IPS-20b (cell line): ENCODE measurements at regions not wholly inside any gene's neighbourhood (a gene's known extent, or its start where the extent isn't known, plus 50 kb on each side); places are given as distances from the start of the nearest gene placed in this dataset.
"Not testable (repeated sequence)": the region's sequence is repeated elsewhere in the genome, so short reads cannot be mapped to it uniquely, and the experiment has no call there.

ENCODE experiments used
- H3K27ac ChIP-seq: one replicate; pipeline ENCODE4 v1.5.1; 2013; ENCODE audit warnings: low read length
- H3K27me3 ChIP-seq: 2 replicates; pipeline ENCODE4 v1.6.1; 2013; ENCODE audit warnings: mild to moderate bottlenecking, low read length, inconsistent platforms; ENCODE audit not compliant: insufficient read depth
- H3K36me3 ChIP-seq: 2 replicates; pipeline ENCODE4 v1.6.1; 2013; ENCODE audit warnings: low read depth, mild to moderate bottlenecking, inconsistent platforms, low read length, moderate library complexity; ENCODE audit not compliant: insufficient read depth
- H3K4me1 ChIP-seq: 2 replicates; pipeline ENCODE4 v1.6.1; 2013; ENCODE audit warnings: mild to moderate bottlenecking, control low read depth, inconsistent platforms, low read length, moderate library complexity; ENCODE audit not compliant: insufficient read depth
- H3K4me3 ChIP-seq: 2 replicates; pipeline ENCODE4 v1.5.1; 2013; ENCODE audit warnings: mild to moderate bottlenecking, low read length, inconsistent platforms
- H3K9ac ChIP-seq: 2 replicates; pipeline ENCODE4 v1.6.1; 2013; ENCODE audit warnings: low read depth, mild to moderate bottlenecking, inconsistent platforms, low read length, moderate library complexity
- H3K9me3 ChIP-seq: 2 replicates; pipeline ENCODE4 v1.6.1; 2013; ENCODE audit warnings: mild to moderate bottlenecking, low read depth, low read length, inconsistent platforms; ENCODE audit not compliant: insufficient read depth

DNA sequence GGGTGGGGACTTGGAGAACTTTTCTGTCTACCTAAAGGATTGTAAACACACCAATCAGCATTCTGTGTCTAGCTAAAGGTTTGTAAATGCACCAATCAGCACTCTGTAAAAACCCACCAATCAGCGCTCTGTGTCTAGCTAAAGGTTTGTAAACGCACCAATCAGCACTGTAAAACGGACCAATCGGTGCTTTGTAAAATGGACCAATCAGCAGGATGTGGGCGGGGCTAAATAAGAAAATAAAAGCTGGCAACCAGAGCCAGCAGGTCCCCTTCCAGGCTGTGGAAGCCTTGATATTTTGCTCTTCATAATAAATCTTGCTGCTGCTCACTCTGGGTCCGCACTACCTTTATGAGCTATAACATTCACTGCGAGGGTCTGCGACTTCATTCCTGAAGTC is 331.3 kb downstream of the SUCLG1 start:
- not testable (repeated sequence) for H3K27me3 ChIP-seq, H3K9me3 ChIP-seq, H3K4me3 ChIP-seq, H3K36me3 ChIP-seq, H3K4me1 ChIP-seq, H3K9ac ChIP-seq, H3K27ac ChIP-seq

DNA sequence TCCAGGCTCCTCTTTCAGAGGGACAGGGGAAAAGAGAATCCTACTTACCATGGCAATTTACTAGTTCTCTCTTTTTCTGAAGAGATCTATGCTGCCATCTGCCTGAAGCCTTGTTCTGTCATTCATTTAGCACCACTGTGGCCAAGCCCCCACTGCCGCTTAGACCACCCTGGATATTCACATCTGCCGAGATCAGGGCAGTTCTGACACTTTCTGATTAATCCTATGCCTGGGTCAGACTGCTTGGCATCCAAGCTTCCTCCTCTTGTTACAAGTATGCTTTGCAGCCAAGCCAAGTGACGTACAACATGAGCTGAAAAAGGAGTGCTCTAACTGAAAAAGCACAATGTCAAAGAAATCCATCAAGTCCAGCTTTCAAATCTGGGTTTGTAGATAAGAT is 332.6 kb downstream of the SUCLG1 start:
- Histone ChIP-seq H3K36me3 (no peaks in the 10 kb centered on the region), H3K9me3 (no peaks in the 10 kb centered on the region), H3K27ac (no peak overlapping the region), H3K4me1 (no peaks in the 10 kb centered on the region), H3K9ac (no peak overlapping the region), H3K27me3 (no peaks in the 10 kb centered on the region), H3K4me3 (no peak overlapping the region)

DNA sequence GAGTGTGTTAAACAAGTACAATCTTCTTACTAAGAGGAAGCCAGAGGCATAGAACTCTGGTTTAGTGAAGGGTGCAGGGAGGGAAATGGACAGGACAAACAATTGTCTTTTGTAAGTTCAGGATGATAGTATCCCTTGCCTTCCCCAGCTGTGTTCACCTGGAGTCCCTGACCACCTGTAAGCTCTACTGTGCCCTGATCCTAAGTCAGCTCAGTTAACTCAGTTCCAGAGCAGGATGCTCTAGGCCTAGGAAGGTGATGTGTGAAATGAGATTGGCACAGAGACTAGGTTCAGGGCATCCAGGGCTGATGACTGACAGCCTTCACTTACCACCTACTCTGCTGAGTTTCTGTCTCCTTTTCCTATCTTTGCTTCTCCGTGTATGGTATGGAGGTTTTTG is 333.0 kb downstream of the SUCLG1 start:
- H3K27me3 ChIP-seq, result no peaks in the 10 kb centered on the region
- H3K4me1 ChIP-seq, result no peaks in the 10 kb centered on the region
- no peak overlapping the region for H3K9ac ChIP-seq
- H3K27ac ChIP-seq, result no peak overlapping the region
- no peaks in the 10 kb centered on the region for H3K36me3 ChIP-seq
- H3K4me3 ChIP-seq, result no peak overlapping the region
- H3K9me3 ChIP-seq, result no peaks in the 10 kb centered on the region

DNA sequence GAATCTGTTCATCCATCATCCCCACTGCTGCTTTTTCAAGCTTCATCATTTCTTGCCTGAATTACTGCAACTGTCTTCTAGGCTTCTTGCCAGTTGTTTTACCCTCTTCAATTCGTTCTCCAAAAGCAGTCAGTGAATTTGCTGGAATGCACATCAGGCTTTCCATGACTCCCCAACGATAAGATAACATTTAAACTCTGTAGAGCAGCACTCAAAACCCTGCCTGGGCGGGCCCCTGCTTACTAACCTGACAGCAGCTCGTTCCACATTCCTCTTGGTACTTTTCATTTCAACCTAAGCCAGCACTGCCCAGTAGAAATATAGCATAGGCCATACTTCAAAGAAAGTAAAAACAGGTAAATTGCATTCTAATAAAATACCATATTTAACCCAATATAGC is 342.9 kb downstream of the SUCLG1 start:
- Histone ChIP-seq H3K9ac (no peak overlapping the region), H3K36me3 (no peaks in the 10 kb centered on the region), H3K9me3 (peaks cover 7% of the 10 kb centered on the region), H3K27me3 (no peaks in the 10 kb centered on the region), H3K4me1 (no peaks in the 10 kb centered on the region), H3K4me3 (no peak overlapping the region), H3K27ac (no peak overlapping the region)

GRCh38 chr2:84115173-84115857 is 343.8 kb downstream of the SUCLG1 start:
- Histone ChIP-seq H3K27me3 (no peaks in the 10 kb centered on the region), H3K9me3 (peaks cover 7% of the 10 kb centered on the region), H3K27ac (no peak overlapping the region), H3K36me3 (no peaks in the 10 kb centered on the region), H3K9ac (no peak overlapping the region), H3K4me3 (no peak overlapping the region), H3K4me1 (no peaks in the 10 kb centered on the region)

- not testable (repeated sequence) for H3K4me1 ChIP-seq, H3K9ac ChIP-seq, H3K27ac ChIP-seq, H3K4me3 ChIP-seq, H3K27me3 ChIP-seq, H3K36me3 ChIP-seq
- H3K9me3 ChIP-seq, result peaks cover 27% of the 10 kb centered on the region
Observed at GRCh38 chr2:84103816-84104527, 355.1 kb downstream of the SUCLG1 start.

- H3K27me3 ChIP-seq, result no peaks in the 10 kb centered on the region
- no peak overlapping the region for H3K27ac ChIP-seq
- H3K9me3 ChIP-seq, result peaks cover 27% of the 10 kb centered on the region
- no peak overlapping the region for H3K9ac ChIP-seq
- no peaks in the 10 kb centered on the region for H3K4me1 ChIP-seq
- no peaks in the 10 kb centered on the region for H3K36me3 ChIP-seq
- no peak overlapping the region for H3K4me3 ChIP-seq
Observed at GRCh38 chr2:84102274-84102673, 356.8 kb downstream of the SUCLG1 start.

DNA sequence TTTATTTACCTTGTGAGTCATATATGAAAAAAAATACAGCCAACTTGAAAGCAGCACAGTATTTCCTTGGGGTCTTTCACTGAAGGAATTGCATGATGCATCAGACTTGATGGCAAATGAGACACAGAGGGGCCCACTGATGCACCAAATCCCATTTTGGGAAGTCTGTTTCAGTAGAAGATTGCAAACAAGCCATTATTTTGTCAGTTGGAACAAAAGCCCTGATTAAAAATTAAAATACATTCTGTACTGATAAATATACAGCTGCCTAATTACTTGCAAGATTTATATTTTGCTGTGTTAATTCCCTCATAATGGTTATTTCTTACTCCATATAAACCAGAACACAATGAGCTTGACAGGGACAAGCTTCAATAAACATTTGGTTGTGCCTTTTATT is 370.4 kb downstream of the SUCLG1 start:
- H3K4me1 ChIP-seq, result no peaks in the 10 kb centered on the region
- peaks cover 15% of the 10 kb centered on the region for H3K9me3 ChIP-seq
- no peaks in the 10 kb centered on the region for H3K36me3 ChIP-seq
- H3K9ac ChIP-seq, result no peak overlapping the region
- H3K27ac ChIP-seq, result no peak overlapping the region
- no peaks in the 10 kb centered on the region for H3K27me3 ChIP-seq
- H3K4me3 ChIP-seq, result no peak overlapping the region

DNA sequence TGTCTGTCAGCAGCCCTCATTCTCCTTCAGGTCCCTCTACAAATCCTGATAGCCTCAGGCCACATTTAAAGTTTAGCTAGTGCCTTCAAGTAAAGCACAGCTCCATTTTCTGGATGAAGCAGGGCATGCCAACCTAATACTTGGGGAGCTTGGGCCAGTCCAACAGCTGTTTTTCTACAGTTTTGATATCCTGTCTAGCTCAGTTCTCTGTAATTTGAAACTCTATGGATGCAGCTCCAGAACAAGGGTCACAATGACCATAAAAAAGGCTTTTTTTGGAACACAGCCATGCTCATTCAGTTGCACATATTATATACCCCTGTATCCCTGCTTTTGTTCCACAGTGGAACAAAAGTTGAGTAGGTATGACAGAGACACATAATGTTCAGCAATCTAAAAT is 373.5 kb downstream of the SUCLG1 start:
- no peaks in the 10 kb centered on the region for H3K9me3 ChIP-seq
- no peaks in the 10 kb centered on the region for H3K36me3 ChIP-seq
- no peaks in the 10 kb centered on the region for H3K4me1 ChIP-seq
- H3K27me3 ChIP-seq, result no peaks in the 10 kb centered on the region
- no peak overlapping the region for H3K4me3 ChIP-seq
- no peak overlapping the region for H3K9ac ChIP-seq
- H3K27ac ChIP-seq, result no peak overlapping the region

DNA sequence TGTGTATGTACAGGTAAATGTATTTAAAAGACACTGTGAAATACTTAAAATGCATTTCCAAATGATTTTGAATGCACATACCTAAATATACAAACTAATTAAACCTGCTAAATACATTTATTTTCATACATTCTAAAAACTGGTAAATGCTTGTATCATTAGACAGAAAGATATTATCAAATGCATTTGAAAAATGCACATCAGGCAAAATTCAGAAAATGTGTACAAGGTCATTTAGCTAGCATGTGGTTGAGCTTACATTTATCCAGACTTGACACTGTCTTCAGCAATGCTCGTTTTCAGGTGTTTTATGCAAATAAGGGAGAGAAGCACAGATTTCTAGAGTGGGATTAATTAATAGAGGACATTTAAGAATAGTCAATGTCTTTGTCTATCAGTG is 374.2 kb downstream of the SUCLG1 start:
- Histone ChIP-seq H3K27me3 (no peaks in the 10 kb centered on the region), H3K36me3 (no peaks in the 10 kb centered on the region), H3K9me3 (no peaks in the 10 kb centered on the region), H3K4me1 (no peaks in the 10 kb centered on the region), H3K9ac (no peak overlapping the region), H3K27ac (no peak overlapping the region), H3K4me3 (no peak overlapping the region)

- H3K27ac ChIP-seq, result no peak overlapping the region
- H3K27me3 ChIP-seq, result no peaks in the 10 kb centered on the region
- no peak overlapping the region for H3K4me3 ChIP-seq
- H3K4me1 ChIP-seq, result no peaks in the 10 kb centered on the region
- no peak overlapping the region for H3K9ac ChIP-seq
- H3K9me3 ChIP-seq, result no peaks in the 10 kb centered on the region
- no peaks in the 10 kb centered on the region for H3K36me3 ChIP-seq
Observed at GRCh38 chr2:84083984-84084383, 375.1 kb downstream of the SUCLG1 start.

DNA sequence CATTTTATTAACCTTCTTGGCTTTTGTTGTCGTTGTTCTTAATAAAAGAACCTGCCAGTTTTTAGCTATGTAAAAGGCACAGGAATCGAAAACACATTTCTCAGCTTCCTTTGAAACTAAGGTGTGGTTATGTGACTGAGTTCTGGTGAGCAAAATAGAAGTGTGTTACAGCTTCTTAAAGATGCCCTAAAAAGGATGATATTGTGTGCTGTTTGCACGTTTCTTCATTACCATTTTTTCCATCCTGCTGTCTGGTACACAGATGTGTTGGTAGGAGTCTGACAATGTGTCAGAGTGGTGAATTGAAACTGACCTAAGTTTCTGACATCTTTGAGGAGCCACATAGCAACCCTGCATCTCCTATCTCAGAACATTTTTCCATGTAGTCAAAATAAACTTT is 380.6 kb downstream of the SUCLG1 start:
- Histone ChIP-seq H3K9ac (no peak overlapping the region), H3K36me3 (no peaks in the 10 kb centered on the region), H3K4me3 (no peak overlapping the region), H3K4me1 (no peaks in the 10 kb centered on the region), H3K9me3 (no peaks in the 10 kb centered on the region), H3K27me3 (no peaks in the 10 kb centered on the region), H3K27ac (no peak overlapping the region)
